ENCODE measurements at regions not wholly inside any gene's neighbourhood (a gene's known extent, or its start where the extent isn't known, plus 50 kb on each side); places are given as distances from the start of the nearest gene placed in this dataset.

GRCh38 chr1:80593197-80593596, 1207.5 kb upstream of the ADGRL2 start:
- TF ChIP-seq TAF1 (IDR thresholded peaks at IDR 0.05; ENCODE audit: low read depth) = no peak

GRCh38 chr1:80582980-80583379, 1217.8 kb upstream of the ADGRL2 start:
- TF ChIP-seq CEBPB (IDR thresholded peaks at IDR 0.05) (no peak), TCF12 (IDR thresholded peaks at IDR 0.05; ENCODE audit: low read depth) (no peak), YY1 (IDR thresholded peaks at IDR 0.05; ENCODE audit: low read depth) (no peak), USF1 (IDR thresholded peaks at IDR 0.05) (no peak), TAF1 (IDR thresholded peaks at IDR 0.05; ENCODE audit: low read depth) (no peak), NFIC (IDR thresholded peaks at IDR 0.05) (no peak), CREB1 (IDR thresholded peaks at IDR 0.05; ENCODE audit: low read depth) (no peak), EGR1 (IDR thresholded peaks at IDR 0.05) (no peak), FOXM1 (IDR thresholded peaks at IDR 0.05; ENCODE audit: borderline replicate concordance, low read depth) (no peak), REST (IDR thresholded peaks at IDR 0.05; ENCODE audit: low read depth) (no peak), ZBTB7A (IDR thresholded peaks at IDR 0.05; ENCODE audit: low read depth) (no peak), EP300 (IDR thresholded peaks at IDR 0.05; ENCODE audit: borderline replicate concordance) (no peak), RAD21 (IDR thresholded peaks at IDR 0.05; ENCODE audit: low read depth) (no peak), TEAD4 (IDR thresholded peaks at IDR 0.05) (no peak)

GRCh38 chr1:80579055-80579454, 1221.7 kb upstream of the ADGRL2 start:
- TF ChIP-seq TCF12 (IDR thresholded peaks at IDR 0.05; ENCODE audit: low read depth) = no peak

- TF ChIP-seq USF1 (IDR thresholded peaks at IDR 0.05) (no peak), NFIC (IDR thresholded peaks at IDR 0.05) (no peak), EGR1 (IDR thresholded peaks at IDR 0.05) (no peak)
Measured at GRCh38 chr1:80566867-80567266, 1233.9 kb upstream of the ADGRL2 start.

- no peak for TF ChIP-seq YY1 (IDR thresholded peaks at IDR 0.05; ENCODE audit: low read depth)
- no peak for TF ChIP-seq TAF1 (IDR thresholded peaks at IDR 0.05; ENCODE audit: low read depth)
- TF ChIP-seq TCF12 (IDR thresholded peaks at IDR 0.05; ENCODE audit: low read depth) = no peak
- TF ChIP-seq ZBTB7A (IDR thresholded peaks at IDR 0.05; ENCODE audit: low read depth) = no peak
- no peak for TF ChIP-seq RAD21 (IDR thresholded peaks at IDR 0.05; ENCODE audit: low read depth)
- no peak for TF ChIP-seq MAX (IDR thresholded peaks at IDR 0.05)
- no peak for TF ChIP-seq FOXM1 (IDR thresholded peaks at IDR 0.05; ENCODE audit: borderline replicate concordance, low read depth)
- TF ChIP-seq EGR1 (IDR thresholded peaks at IDR 0.05) = no peak
- no peak for TF ChIP-seq CREB1 (IDR thresholded peaks at IDR 0.05; ENCODE audit: low read depth)
- no peak for TF ChIP-seq TEAD4 (IDR thresholded peaks at IDR 0.05)
- no peak for TF ChIP-seq USF1 (IDR thresholded peaks at IDR 0.05)
- no peak for TF ChIP-seq CEBPB (IDR thresholded peaks at IDR 0.05)
- no peak for TF ChIP-seq REST (IDR thresholded peaks at IDR 0.05; ENCODE audit: low read depth)
- TF ChIP-seq NFIC (IDR thresholded peaks at IDR 0.05) = no peak
- no peak for TF ChIP-seq EP300 (IDR thresholded peaks at IDR 0.05; ENCODE audit: borderline replicate concordance)
Measured at GRCh38 chr1:80566123-80566522, 1234.6 kb upstream of the ADGRL2 start.

GRCh38 chr1:80565406-80565805, 1235.3 kb upstream of the ADGRL2 start:
- TF ChIP-seq TAF1 (IDR thresholded peaks at IDR 0.05; ENCODE audit: low read depth) (no peak), FOXM1 (IDR thresholded peaks at IDR 0.05; ENCODE audit: borderline replicate concordance, low read depth) (no peak), TCF12 (IDR thresholded peaks at IDR 0.05; ENCODE audit: low read depth) (no peak), USF1 (IDR thresholded peaks at IDR 0.05) (no peak), EP300 (IDR thresholded peaks at IDR 0.05; ENCODE audit: borderline replicate concordance) (no peak), YY1 (IDR thresholded peaks at IDR 0.05; ENCODE audit: low read depth) (no peak), EGR1 (IDR thresholded peaks at IDR 0.05) (no peak), ZBTB7A (IDR thresholded peaks at IDR 0.05; ENCODE audit: low read depth) (no peak), TEAD4 (IDR thresholded peaks at IDR 0.05) (no peak), RAD21 (IDR thresholded peaks at IDR 0.05; ENCODE audit: low read depth) (no peak), NFIC (IDR thresholded peaks at IDR 0.05) (no peak), REST (IDR thresholded peaks at IDR 0.05; ENCODE audit: low read depth) (no peak)
